ENCODE measurements at regions not wholly inside any gene's neighbourhood (a gene's known extent, or its start where the extent isn't known, plus 50 kb on each side); places are given as distances from the start of the nearest gene placed in this dataset.

DNA sequence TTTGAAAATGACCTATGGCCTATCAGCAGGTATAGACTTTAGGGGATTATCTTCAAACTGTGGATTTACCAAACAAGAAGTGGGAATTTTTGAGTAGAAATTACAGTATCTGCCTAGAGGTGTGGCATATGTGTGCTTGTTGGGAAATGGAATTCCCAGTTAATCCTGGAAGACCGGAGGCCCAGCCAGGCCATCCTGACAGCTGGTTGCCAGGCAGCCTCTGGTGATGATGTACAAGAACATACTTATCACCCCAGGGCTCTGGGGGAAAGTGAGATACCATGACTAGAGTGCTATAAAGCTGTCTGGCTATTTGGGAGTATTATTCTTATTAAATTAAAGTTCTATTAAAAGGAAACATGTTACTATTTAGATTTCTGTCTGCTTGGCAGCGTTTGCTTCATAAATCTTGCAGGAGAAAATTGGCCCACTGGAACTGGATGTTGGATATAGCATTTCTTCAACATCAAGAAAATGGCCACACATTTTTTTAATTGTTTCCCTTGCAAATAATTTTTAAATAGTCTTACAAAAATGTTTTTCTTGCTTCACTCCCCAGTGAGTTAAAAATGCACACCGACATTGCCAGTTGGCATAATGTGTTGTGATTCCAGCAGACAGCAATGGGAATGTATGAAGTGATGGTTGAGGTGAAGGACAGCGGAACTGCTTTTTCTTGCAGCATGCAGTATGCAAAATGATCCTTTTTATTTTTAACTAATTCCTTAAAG, 187.8 kb downstream of the MYLK4 start:
- Histone ChIP-seq H3K27ac (no peak overlapping the region), H3K9me3 (no peaks in the 10 kb centered on the region), H3K4me3 (no peak overlapping the region), H3K27me3 (no peaks in the 10 kb centered on the region), H3K4me1 (no peaks in the 10 kb centered on the region), H3K36me3 (no peaks in the 10 kb centered on the region)
- DNase-seq = no peak
- no peak for ATAC-seq
- intact Hi-C loops (cut with DNase I) = no loop called here
- no peak for TF ChIP-seq CTCF (IDR thresholded peaks at IDR 0.05)

- Histone ChIP-seq H3K4me3 (no peak overlapping the region), H3K27ac (no peak overlapping the region), H3K36me3 (no peaks in the 10 kb centered on the region), H3K4me1 (no peaks in the 10 kb centered on the region), H3K9me3 (no peaks in the 10 kb centered on the region), H3K27me3 (no peaks in the 10 kb centered on the region)
- DNase-seq (no peak), ATAC-seq (no peak)
- TF ChIP-seq CTCF (IDR thresholded peaks at IDR 0.05) = no peak
- intact Hi-C loops (cut with DNase I) = no loop called here
Measured at GRCh38 chr6:2560917-2561698, 189.6 kb downstream of the MYLK4 start.

DNA sequence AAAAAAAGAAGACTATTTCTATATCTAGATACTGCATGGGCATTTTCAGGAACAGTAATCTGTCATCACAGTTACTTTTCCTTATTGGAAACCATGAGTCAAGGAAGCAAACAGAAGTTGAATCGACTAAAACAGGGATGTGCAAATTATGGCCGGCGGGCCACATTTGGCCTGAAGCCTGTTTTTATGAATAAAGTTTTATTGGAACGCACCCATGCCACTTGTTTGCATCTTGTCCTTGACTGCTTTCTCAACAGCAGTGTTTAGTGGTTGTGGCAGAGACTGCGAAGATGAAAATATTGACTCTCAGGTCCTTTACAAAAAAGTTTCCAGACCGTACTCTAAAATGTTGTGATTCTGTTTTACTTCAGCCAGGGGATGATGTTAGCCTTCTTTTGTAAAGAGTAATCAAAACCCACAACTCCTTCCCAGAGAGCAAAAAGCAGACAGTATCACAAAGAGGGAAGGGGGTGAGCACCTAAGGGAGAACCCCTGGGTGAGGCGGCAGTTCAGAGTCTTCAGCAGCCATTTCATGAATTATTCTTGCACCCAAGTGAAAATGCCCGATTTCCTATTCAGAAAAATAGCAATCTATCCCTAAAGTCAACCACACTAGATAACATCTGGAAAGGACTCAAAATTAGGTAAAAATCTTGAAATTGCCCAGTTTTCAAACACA, 190.4 kb downstream of the MYLK4 start:
- Histone ChIP-seq H3K36me3 (no peaks in the 10 kb centered on the region), H3K4me1 (no peaks in the 10 kb centered on the region), H3K4me3 (no peak overlapping the region), H3K27me3 (no peaks in the 10 kb centered on the region), H3K9me3 (no peaks in the 10 kb centered on the region), H3K27ac (no peak overlapping the region)
- no peak for TF ChIP-seq CTCF (IDR thresholded peaks at IDR 0.05)
- DNase-seq = no peak
- intact Hi-C loops (cut with DNase I) = no loop called here
- ATAC-seq = no peak

- no peak for ATAC-seq
- no peak overlapping the region for H3K4me3 ChIP-seq
- H3K36me3 ChIP-seq = no peaks in the 10 kb centered on the region
- no peaks in the 10 kb centered on the region for H3K4me1 ChIP-seq
- DNase-seq = no peak
- no peak for TF ChIP-seq CTCF (IDR thresholded peaks at IDR 0.05)
- intact Hi-C loops (cut with DNase I) = no loop called here
- no peaks in the 10 kb centered on the region for H3K27me3 ChIP-seq
- no peak overlapping the region for H3K27ac ChIP-seq
- no peaks in the 10 kb centered on the region for H3K9me3 ChIP-seq
Measured at GRCh38 chr6:2558861-2559801, 191.6 kb downstream of the MYLK4 start.

DNA sequence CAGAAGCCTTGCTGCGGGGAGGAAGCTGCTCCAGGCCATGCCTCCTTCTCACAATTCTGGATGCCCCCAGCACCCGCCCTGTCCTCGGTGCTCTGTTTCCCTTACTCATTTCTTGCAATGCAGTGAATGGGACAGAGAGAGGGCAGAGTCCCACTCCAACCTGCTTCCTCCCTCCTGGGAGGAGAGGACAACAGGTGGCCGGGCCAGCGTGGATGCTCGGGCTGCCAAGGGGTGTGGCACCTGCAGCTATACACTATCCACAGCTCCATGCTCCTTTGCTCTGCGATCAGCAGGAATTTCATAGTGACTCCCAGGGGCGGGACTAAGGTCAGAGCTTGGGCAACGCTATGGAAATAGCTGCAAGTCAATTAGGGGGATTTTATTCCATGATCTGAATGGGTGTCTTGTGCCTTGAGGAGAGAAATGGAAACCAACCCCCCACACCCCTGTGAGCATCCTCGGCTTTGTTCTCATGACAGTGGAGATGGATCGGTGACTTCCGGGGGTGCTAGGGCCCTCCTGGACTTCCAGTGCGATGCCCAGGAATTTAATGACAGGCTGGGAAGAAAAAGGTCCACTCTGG, 192.5 kb downstream of the MYLK4 start:
- intact Hi-C loops (cut with DNase I) = no loop called here
- H3K27ac ChIP-seq = no peak overlapping the region
- DNase-seq (no peak), ATAC-seq (no peak)
- H3K4me3 ChIP-seq = no peak overlapping the region
- no peaks in the 10 kb centered on the region for H3K9me3 ChIP-seq
- no peaks in the 10 kb centered on the region for H3K27me3 ChIP-seq
- no peak for TF ChIP-seq CTCF (IDR thresholded peaks at IDR 0.05)
- no peaks in the 10 kb centered on the region for H3K4me1 ChIP-seq
- no peaks in the 10 kb centered on the region for H3K36me3 ChIP-seq
